HUES64 (cell line): ENCODE measurements at regions not wholly inside any gene's neighbourhood (a gene's known extent, or its start where the extent isn't known, plus 50 kb on each side); places are given as distances from the start of the nearest gene placed in this dataset.

Source experiments
- H3K27ac ChIP-seq: 2 replicates; pipeline ENCODE4 v1.7.0; 2013; ENCODE audit warnings: low read depth, low read length, inconsistent platforms
- H3K27me3 ChIP-seq: 2 replicates; pipeline ENCODE4 v1.6.1; 2013; ENCODE audit warnings: mild to moderate bottlenecking, low read length; ENCODE audit not compliant: insufficient read depth
- H3K36me3 ChIP-seq: 2 replicates; pipeline ENCODE4 v1.6.1; 2013; ENCODE audit warnings: mild to moderate bottlenecking, low read length; ENCODE audit not compliant: insufficient read depth
- H3K4me1 ChIP-seq: 2 replicates; pipeline ENCODE4 v1.6.1; 2013; ENCODE audit warnings: mild to moderate bottlenecking, low read length, moderate library complexity; ENCODE audit not compliant: insufficient read depth
- H3K4me3 ChIP-seq: 2 replicates; pipeline ENCODE4 v1.5.1; 2013; ENCODE audit warnings: mild to moderate bottlenecking, low read length, moderate library complexity
- H3K9ac ChIP-seq: 2 replicates; pipeline ENCODE4 v1.6.1; 2013; ENCODE audit warnings: mild to moderate bottlenecking, low read depth, low read length
- H3K9me3 ChIP-seq: 2 replicates; pipeline ENCODE4 v1.6.1; 2013; ENCODE audit warnings: low read depth, low read length; ENCODE audit not compliant: insufficient read depth
- WGBS: fragments of 150-250, 120-280 bp; methylation state at CpG from one replicate; pipeline ENCODE4 v1.1.7; 2013; ENCODE audit warnings: missing lambda C conversion rate; 5-methylcytosine and 5-hydroxymethylcytosine counted together

DNA sequence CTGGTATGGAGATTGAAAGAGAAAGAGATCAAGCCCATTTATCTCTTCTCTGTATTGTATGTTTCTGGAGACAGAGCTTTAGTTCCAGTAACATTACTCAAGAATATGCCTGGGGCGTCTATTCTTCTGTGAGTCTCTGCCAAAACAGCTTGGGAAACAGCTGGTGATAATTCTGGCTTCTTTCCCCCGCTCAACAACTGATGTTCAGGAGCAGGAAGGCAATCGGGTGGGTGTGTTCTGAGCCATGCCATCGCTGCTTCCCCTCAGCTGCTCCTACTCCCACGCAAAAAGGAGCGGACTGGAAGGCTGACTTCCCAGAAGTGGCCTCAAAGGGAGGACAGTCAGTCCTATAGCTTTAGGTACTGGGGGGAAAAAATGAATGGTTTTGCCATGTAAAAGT is 695.1 kb downstream of the PLCL1 start:
- Histone ChIP-seq H3K9me3 (no peaks in the 10 kb centered on the region), H3K36me3 (no peaks in the 10 kb centered on the region), H3K27ac (no peak overlapping the region), H3K9ac (no peak overlapping the region), H3K4me1 (peaks cover 28% of the 10 kb centered on the region), H3K4me3 (no peak overlapping the region), H3K27me3 (no peaks in the 10 kb centered on the region)
- 75% methylated on average over 6 of the region's 6 CpGs for WGBS

DNA sequence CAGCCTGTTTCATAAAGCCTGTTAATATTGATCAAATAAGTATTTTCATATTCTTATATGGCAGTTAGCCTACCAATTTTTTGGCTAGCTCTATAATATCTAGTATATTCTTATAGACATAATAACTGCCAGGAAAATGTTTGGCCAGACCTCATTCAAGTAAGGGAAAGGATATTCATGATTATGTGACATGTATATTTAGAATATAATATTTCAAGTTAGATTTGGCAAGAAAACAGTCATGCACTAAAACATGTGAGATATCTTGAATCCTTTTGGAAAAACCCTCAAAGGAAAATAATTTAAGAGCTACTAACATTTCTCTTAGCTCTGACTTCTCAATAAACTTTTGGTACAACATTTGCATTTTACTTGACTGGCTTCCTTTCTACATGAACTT is 694.1 kb downstream of the PLCL1 start:
- Histone ChIP-seq H3K27ac (no peak overlapping the region), H3K9me3 (no peaks in the 10 kb centered on the region), H3K4me1 (peaks cover 28% of the 10 kb centered on the region), H3K36me3 (no peaks in the 10 kb centered on the region), H3K27me3 (no peaks in the 10 kb centered on the region), H3K9ac (no peak overlapping the region), H3K4me3 (no peak overlapping the region)

DNA sequence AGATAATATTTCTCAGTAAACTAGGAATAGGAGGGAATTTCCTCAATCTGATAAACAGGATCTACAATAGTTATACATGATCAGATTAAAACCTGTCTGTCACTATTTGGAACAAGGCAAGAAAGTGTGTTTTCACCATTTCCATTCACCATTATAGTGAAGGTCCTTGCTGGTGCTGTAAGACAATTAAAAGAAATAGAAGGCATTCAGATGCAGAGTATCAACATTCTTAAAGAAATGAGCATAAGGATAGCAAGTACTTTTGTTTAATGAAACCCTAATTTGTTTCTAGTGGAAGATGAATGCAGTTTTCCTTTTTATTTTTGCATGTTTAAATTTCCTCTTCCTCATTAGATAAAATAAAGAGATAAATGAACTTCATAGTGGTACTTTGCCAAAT is 693.7 kb downstream of the PLCL1 start:
- Histone ChIP-seq H3K36me3 (no peaks in the 10 kb centered on the region), H3K27ac (no peak overlapping the region), H3K27me3 (no peaks in the 10 kb centered on the region), H3K9me3 (no peaks in the 10 kb centered on the region), H3K4me1 (peaks cover 28% of the 10 kb centered on the region), H3K9ac (no peak overlapping the region), H3K4me3 (no peak overlapping the region)

DNA sequence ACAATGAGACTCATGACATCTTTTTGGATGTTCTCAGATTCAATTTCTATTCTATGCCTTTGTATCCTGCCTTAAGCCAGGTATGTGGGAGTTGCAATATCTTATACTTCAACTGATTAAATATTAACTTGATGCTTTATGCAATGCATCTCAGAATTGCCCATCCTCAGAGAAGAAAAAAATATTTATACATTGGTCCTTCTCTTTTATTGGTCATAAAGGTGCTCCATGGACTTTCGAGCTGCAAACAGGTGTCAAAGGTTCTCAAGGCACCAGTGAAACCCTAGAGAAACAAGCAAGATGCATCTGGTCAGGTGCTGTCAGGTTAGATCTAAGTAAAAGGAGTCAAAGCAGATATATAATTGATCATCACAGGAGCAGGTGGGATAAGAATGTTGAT is 690.5 kb downstream of the PLCL1 start:
- WGBS: 95% methylated on average over 1 of the region's 1 CpG
- no peaks in the 10 kb centered on the region for H3K27me3 ChIP-seq
- no peaks in the 10 kb centered on the region for H3K36me3 ChIP-seq

DNA sequence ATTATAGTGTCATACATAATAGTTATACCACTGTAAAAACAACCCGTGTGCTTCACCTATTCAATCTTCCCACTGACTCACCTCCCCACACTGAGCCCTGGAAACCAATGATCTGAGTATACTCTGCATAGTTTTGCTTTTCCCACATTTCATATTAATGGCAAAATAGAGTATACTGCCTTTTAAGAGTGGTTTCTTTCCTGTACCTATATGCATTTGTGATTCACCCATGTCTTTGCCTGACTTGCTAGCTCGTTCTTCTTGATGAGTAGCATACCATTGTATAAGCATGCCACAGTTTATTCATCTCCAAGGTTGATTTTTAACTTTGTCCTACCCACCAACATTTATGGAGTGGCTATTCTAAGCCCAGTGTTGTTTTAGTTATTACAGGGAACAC is 686.4 kb downstream of the PLCL1 start:
- Histone ChIP-seq H3K4me3 (no peak overlapping the region), H3K27ac (no peak overlapping the region), H3K4me1 (no peaks in the 10 kb centered on the region), H3K36me3 (no peaks in the 10 kb centered on the region), H3K27me3 (no peaks in the 10 kb centered on the region), H3K9ac (no peak overlapping the region), H3K9me3 (no peaks in the 10 kb centered on the region)
- 92% methylated on average over 2 of the region's 2 CpGs for WGBS

More for the DNA sequence above, 690.5 kb downstream of the PLCL1 start:
- Histone ChIP-seq H3K9ac (no peak overlapping the region), H3K4me1 (peaks cover 28% of the 10 kb centered on the region), H3K4me3 (no peak overlapping the region), H3K9me3 (no peaks in the 10 kb centered on the region), H3K27ac (no peak overlapping the region)

DNA sequence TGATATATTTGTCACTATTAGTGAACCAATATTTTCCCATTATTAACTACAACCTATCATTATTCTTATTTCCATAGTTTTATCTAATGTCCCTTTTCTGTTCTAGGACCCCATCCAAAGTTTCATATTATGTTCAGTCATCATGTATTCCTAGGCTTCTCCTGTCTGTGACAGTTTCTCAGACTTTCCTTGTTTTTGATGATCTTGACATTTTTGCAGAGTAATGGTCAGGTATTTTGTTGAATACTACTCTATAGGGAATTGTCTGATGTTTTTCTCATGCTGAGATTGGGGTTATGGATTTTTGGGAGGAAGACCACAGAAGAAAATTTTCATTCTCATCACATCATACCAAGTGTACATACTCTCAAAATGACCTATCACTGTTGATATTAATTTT is 684.6 kb downstream of the PLCL1 start:
- Histone ChIP-seq H3K27ac (no peak overlapping the region), H3K36me3 (no peaks in the 10 kb centered on the region), H3K4me3 (no peak overlapping the region), H3K27me3 (no peaks in the 10 kb centered on the region), H3K4me1 (no peaks in the 10 kb centered on the region), H3K9ac (no peak overlapping the region), H3K9me3 (no peaks in the 10 kb centered on the region)

DNA sequence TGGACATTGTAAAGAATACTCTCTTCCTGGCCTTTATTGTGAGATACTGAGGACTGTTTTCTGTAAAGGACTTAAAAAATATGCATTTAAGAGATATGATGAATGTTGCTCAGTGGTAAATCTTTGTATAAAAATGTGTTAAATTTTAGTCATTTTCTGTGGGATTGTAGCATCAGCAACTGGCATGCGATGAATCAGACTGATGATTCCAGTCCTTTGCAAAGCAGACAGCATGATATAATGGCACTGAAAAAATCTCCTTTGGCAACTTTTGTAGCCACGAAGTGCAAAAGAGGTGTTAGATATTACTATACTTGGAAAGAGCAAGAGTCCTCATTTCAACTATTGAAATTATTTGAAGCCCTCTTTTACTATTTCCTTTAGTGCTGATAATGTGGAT is 678.7 kb downstream of the PLCL1 start:
- WGBS: 95% methylated on average over 1 of the region's 2 CpGs
- H3K36me3 ChIP-seq: no peaks in the 10 kb centered on the region

DNA sequence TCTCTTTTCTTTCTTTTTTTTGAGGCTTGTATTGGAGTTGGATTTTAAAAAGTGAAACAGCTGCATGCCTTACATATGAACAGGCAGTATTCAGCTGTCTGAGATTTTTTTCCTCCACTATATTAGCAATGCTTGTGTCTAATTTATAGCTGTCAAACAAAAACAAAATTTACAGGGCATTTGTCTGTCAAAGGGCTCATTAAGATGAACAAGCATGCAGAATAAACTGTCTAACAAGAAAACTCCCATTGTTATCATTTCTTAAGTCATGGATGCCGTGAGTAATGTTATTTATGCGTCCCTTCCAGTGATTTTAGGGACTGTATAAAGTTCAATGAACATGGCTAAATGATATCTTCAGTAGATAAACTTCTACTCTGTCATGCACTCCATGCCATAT is 674.7 kb downstream of the PLCL1 start:
- Histone ChIP-seq H3K27ac (no peak overlapping the region), H3K4me3 (no peak overlapping the region), H3K4me1 (no peaks in the 10 kb centered on the region), H3K27me3 (no peaks in the 10 kb centered on the region), H3K9me3 (no peaks in the 10 kb centered on the region), H3K36me3 (no peaks in the 10 kb centered on the region), H3K9ac (no peak overlapping the region)
- 90% methylated on average over 2 of the region's 2 CpGs for WGBS

More for the DNA sequence above, 678.7 kb downstream of the PLCL1 start:
- no peaks in the 10 kb centered on the region for H3K27me3 ChIP-seq
- H3K9me3 ChIP-seq: no peaks in the 10 kb centered on the region
- no peaks in the 10 kb centered on the region for H3K4me1 ChIP-seq
- no peak overlapping the region for H3K9ac ChIP-seq
- H3K4me3 ChIP-seq: no peak overlapping the region
- no peak overlapping the region for H3K27ac ChIP-seq

DNA sequence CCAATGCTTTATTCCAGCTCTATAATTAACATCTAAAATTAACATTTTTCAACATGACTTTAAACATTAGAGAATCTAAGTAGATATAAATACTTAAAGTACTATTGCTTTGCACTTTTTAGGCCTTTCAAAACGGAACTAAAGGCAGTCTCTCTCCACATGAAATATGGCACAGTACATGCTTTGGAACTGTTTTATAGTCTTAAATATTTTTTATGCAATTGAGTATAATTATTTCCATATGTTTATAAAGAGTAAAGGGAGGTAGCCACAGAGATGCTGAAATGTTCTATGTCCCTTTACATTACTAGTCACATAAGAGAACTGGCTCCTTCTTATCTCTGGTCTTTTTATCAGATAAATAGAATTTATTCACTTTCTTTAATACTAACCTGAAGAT is 674.0 kb downstream of the PLCL1 start:
- Histone ChIP-seq H3K4me1 (no peaks in the 10 kb centered on the region), H3K9ac (no peak overlapping the region), H3K27ac (no peak overlapping the region), H3K27me3 (no peaks in the 10 kb centered on the region), H3K36me3 (no peaks in the 10 kb centered on the region), H3K4me3 (no peak overlapping the region), H3K9me3 (no peaks in the 10 kb centered on the region)
- WGBS: no CpG with 5 or more reads among the region's 1 CpG

DNA sequence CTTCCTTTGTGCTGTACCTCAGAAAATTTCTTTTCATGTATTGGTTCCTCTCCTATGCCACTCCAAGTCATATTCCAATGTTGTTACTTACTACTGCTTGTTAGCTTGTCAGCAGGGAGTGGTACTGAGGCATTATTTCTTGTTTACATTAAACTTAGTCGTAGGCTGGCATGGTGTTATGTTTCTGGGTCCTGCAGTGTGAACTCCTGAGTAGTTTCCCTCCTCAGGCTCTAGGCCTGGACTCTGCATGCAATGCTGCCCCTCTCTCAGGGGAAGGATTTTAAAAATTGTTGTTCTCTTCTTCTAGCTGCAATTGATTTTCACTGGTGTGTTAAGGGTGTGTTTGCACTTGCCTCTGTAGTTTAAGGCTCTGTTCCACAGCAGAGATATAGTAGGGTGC is 671.6 kb downstream of the PLCL1 start:
- Histone ChIP-seq H3K36me3 (no peaks in the 10 kb centered on the region), H3K9ac (no peak overlapping the region), H3K27ac (no peak overlapping the region), H3K4me3 (no peak overlapping the region), H3K27me3 (no peaks in the 10 kb centered on the region), H3K4me1 (no peaks in the 10 kb centered on the region), H3K9me3 (no peaks in the 10 kb centered on the region)
- WGBS: 22% methylated on average over 1 of the region's 1 CpG

DNA sequence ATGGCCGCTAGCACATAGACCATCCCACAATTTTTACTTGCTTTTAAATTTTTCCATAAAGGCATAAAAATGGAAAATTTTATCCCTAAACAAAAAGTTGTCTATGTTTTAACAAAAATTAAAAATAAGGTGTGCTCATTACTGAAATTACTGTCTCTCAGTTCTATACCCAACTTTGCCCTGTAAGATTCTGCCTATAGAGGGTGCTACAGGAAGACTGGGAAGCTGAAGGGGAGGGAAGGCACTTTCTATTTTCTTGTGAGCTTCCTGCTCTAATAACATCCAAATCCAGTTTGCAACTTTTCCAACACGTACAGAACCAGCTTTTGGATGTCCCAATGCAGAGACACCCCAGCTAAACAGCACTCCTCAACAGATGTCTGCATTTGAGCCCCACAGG is 666.9 kb downstream of the PLCL1 start:
- no peak overlapping the region for H3K9ac ChIP-seq
- no peaks in the 10 kb centered on the region for H3K4me1 ChIP-seq
- no peak overlapping the region for H3K27ac ChIP-seq
- no peaks in the 10 kb centered on the region for H3K27me3 ChIP-seq
- H3K9me3 ChIP-seq: no peaks in the 10 kb centered on the region
- no peaks in the 10 kb centered on the region for H3K36me3 ChIP-seq
- WGBS: 68% methylated on average over 1 of the region's 2 CpGs
- H3K4me3 ChIP-seq: no peak overlapping the region

DNA sequence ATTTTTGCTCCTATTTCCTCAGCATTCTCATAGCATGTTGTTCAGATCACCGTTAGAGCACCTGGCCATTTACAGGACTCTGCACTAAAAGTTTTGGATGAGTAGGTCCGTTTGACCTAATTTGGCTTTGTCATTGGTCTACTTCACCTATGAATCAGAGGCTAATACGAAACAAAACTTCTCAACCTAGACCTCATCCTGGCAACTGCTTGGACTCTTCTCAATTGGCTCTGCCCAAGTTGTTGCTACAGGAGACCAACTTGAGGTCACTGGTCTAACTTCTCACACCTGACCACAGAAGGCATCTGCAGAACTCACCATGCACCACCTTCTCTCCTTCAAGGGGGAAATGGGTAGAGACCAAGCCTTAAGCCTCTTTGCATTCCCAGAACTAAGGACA is 663.7 kb downstream of the PLCL1 start:
- H3K4me1 ChIP-seq: no peaks in the 10 kb centered on the region
- no peak overlapping the region for H3K27ac ChIP-seq
- no peak overlapping the region for H3K4me3 ChIP-seq
- H3K36me3 ChIP-seq: no peaks in the 10 kb centered on the region
- H3K9me3 ChIP-seq: no peaks in the 10 kb centered on the region
- no peaks in the 10 kb centered on the region for H3K27me3 ChIP-seq
- WGBS: 95% methylated on average over 3 of the region's 3 CpGs
- no peak overlapping the region for H3K9ac ChIP-seq
